H1 (cell line): ENCODE measurements at regions not wholly inside any gene's neighbourhood (a gene's known extent, or its start where the extent isn't known, plus 50 kb on each side); places are given as distances from the start of the nearest gene placed in this dataset.

Source experiments
- ATF2 ChIP-seq: IDR thresholded peaks from 2 replicates; pipeline ENCODE4 v1.6.1; 2012; ENCODE audit warnings: low read length, inconsistent platforms
- POLR2AphosphoS5 ChIP-seq: IDR thresholded peaks from 2 replicates; pipeline ENCODE4 v1.6.1; 2011; ENCODE audit warnings: low read depth, low read length
- RXRA ChIP-seq: IDR thresholded peaks from 2 replicates; pipeline ENCODE4 v1.6.1; 2011; ENCODE audit warnings: low read depth, mild to moderate bottlenecking, low read length, moderate library complexity; ENCODE audit not compliant: insufficient read depth
- SIRT6 ChIP-seq: IDR thresholded peaks from one replicate; pipeline ENCODE4 v1.7.1; 2012; ENCODE audit warnings: low read length, inconsistent platforms
- SP4 ChIP-seq: IDR thresholded peaks from 2 replicates; pipeline ENCODE4 v1.6.1; 2012; ENCODE audit warnings: low read length, inconsistent platforms
- SUZ12 ChIP-seq: fragments of 200-600 bp; sonication (generic); IDR thresholded peaks from 2 replicates; pipeline ENCODE4 v1.6.1; 2012; ENCODE audit warnings: mild to moderate bottlenecking, inconsistent platforms, low read length, moderate library complexity, mixed read lengths
- TF ChIP-seq, protein P1 (sequence below): fragments of 300-600 bp; sonication (generic); IDR thresholded peaks from 2 replicates; pipeline ENCODE4 v1.7.1; 2012; ENCODE audit warnings: low read length, moderate library complexity, mild to moderate bottlenecking, inconsistent platforms; ENCODE audit not compliant: insufficient replicate concordance

- TF ChIP-seq SIRT6 (no peak), ATF2 (no peak), RXRA (no peak), SP4 (no peak), SUZ12 (no peak), POLR2AphosphoS5 (no peak)
- TF ChIP-seq, protein P1, sequence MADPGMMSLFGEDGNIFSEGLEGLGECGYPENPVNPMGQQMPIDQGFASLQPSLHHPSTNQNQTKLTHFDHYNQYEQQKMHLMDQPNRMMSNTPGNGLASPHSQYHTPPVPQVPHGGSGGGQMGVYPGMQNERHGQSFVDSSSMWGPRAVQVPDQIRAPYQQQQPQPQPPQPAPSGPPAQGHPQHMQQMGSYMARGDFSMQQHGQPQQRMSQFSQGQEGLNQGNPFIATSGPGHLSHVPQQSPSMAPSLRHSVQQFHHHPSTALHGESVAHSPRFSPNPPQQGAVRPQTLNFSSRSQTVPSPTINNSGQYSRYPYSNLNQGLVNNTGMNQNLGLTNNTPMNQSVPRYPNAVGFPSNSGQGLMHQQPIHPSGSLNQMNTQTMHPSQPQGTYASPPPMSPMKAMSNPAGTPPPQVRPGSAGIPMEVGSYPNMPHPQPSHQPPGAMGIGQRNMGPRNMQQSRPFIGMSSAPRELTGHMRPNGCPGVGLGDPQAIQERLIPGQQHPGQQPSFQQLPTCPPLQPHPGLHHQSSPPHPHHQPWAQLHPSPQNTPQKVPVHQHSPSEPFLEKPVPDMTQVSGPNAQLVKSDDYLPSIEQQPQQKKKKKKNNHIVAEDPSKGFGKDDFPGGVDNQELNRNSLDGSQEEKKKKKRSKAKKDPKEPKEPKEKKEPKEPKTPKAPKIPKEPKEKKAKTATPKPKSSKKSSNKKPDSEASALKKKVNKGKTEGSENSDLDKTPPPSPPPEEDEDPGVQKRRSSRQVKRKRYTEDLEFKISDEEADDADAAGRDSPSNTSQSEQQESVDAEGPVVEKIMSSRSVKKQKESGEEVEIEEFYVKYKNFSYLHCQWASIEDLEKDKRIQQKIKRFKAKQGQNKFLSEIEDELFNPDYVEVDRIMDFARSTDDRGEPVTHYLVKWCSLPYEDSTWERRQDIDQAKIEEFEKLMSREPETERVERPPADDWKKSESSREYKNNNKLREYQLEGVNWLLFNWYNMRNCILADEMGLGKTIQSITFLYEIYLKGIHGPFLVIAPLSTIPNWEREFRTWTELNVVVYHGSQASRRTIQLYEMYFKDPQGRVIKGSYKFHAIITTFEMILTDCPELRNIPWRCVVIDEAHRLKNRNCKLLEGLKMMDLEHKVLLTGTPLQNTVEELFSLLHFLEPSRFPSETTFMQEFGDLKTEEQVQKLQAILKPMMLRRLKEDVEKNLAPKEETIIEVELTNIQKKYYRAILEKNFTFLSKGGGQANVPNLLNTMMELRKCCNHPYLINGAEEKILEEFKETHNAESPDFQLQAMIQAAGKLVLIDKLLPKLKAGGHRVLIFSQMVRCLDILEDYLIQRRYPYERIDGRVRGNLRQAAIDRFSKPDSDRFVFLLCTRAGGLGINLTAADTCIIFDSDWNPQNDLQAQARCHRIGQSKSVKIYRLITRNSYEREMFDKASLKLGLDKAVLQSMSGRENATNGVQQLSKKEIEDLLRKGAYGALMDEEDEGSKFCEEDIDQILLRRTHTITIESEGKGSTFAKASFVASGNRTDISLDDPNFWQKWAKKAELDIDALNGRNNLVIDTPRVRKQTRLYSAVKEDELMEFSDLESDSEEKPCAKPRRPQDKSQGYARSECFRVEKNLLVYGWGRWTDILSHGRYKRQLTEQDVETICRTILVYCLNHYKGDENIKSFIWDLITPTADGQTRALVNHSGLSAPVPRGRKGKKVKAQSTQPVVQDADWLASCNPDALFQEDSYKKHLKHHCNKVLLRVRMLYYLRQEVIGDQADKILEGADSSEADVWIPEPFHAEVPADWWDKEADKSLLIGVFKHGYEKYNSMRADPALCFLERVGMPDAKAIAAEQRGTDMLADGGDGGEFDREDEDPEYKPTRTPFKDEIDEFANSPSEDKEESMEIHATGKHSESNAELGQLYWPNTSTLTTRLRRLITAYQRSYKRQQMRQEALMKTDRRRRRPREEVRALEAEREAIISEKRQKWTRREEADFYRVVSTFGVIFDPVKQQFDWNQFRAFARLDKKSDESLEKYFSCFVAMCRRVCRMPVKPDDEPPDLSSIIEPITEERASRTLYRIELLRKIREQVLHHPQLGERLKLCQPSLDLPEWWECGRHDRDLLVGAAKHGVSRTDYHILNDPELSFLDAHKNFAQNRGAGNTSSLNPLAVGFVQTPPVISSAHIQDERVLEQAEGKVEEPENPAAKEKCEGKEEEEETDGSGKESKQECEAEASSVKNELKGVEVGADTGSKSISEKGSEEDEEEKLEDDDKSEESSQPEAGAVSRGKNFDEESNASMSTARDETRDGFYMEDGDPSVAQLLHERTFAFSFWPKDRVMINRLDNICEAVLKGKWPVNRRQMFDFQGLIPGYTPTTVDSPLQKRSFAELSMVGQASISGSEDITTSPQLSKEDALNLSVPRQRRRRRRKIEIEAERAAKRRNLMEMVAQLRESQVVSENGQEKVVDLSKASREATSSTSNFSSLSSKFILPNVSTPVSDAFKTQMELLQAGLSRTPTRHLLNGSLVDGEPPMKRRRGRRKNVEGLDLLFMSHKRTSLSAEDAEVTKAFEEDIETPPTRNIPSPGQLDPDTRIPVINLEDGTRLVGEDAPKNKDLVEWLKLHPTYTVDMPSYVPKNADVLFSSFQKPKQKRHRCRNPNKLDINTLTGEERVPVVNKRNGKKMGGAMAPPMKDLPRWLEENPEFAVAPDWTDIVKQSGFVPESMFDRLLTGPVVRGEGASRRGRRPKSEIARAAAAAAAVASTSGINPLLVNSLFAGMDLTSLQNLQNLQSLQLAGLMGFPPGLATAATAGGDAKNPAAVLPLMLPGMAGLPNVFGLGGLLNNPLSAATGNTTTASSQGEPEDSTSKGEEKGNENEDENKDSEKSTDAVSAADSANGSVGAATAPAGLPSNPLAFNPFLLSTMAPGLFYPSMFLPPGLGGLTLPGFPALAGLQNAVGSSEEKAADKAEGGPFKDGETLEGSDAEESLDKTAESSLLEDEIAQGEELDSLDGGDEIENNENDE = no peak
Observed at GRCh38 chr16:86410081-86410480, 100.2 kb upstream of the FOXF1 start (continued).
